GM12892 (cell line): ENCODE measurements at regions not wholly inside any gene's neighbourhood (a gene's known extent, or its start where the extent isn't known, plus 50 kb on each side); places are given as distances from the start of the nearest gene placed in this dataset.

Experiments
- POLR2A ChIP-seq: IDR thresholded peaks from 2 replicates; pipeline ENCODE4 v1.6.1; 2011; ENCODE audit warnings: low read depth, low read length, control low read depth
- POLR2AphosphoS5 ChIP-seq: IDR thresholded peaks from 2 replicates; pipeline ENCODE4 v1.6.1; 2011; ENCODE audit warnings: low read depth, low read length, control low read depth

- no peak for TF ChIP-seq POLR2A
- TF ChIP-seq POLR2AphosphoS5: no peak
Measured at GRCh38 chr14:40312296-40312695, 880.1 kb upstream of the FBXO33 start.
